H9 (cell line): ENCODE measurements at regions not wholly inside any gene's neighbourhood (a gene's known extent, or its start where the extent isn't known, plus 50 kb on each side); places are given as distances from the start of the nearest gene placed in this dataset.

Source experiments
- DNase-seq: peaks from one replicate; pipeline ENCODE4 v3.0.0-alpha.2; 2017
- H2AFZ ChIP-seq: one replicate; pipeline ENCODE4 v1.6.1; 2013; ENCODE audit warnings: mild to moderate bottlenecking, low read length, control low read depth, moderate library complexity
- H2AK5ac ChIP-seq: 2 replicates; pipeline ENCODE4 v1.6.1; 2013; ENCODE audit warnings: low read length, control low read depth, mixed read lengths; ENCODE audit not compliant: insufficient read length
- H2BK120ac ChIP-seq: one replicate; pipeline ENCODE4 v1.6.1; 2013; ENCODE audit warnings: low read depth, mild to moderate bottlenecking, low read length, control low read depth, inconsistent platforms; ENCODE audit not compliant: poor library complexity, severe bottlenecking
- H2BK12ac ChIP-seq: 2 replicates; pipeline ENCODE4 v1.6.1; 2013; ENCODE audit warnings: low read length, control low read depth, mixed read lengths, low read depth; ENCODE audit not compliant: insufficient read length
- H2BK15ac ChIP-seq: 2 replicates; pipeline ENCODE4 v1.6.1; 2013; ENCODE audit warnings: low read depth, low read length, control low read depth
- H2BK20ac ChIP-seq: one replicate; pipeline ENCODE4 v1.6.1; 2013; ENCODE audit warnings: low read depth, mild to moderate bottlenecking, low read length, control low read depth, inconsistent platforms; ENCODE audit not compliant: poor library complexity, severe bottlenecking
- H2BK5ac ChIP-seq: 2 replicates; pipeline ENCODE4 v1.6.1; 2013; ENCODE audit warnings: low read length, control low read depth, mixed read lengths; ENCODE audit not compliant: insufficient read length
- H3K14ac ChIP-seq: 2 replicates; pipeline ENCODE4 v1.6.1; 2013; ENCODE audit warnings: low read length, control low read depth; ENCODE audit not compliant: insufficient read depth
- H3K18ac ChIP-seq: 2 replicates; pipeline ENCODE4 v1.6.1; 2013; ENCODE audit warnings: low read depth, mild to moderate bottlenecking, mixed read lengths, low read length, control low read depth; ENCODE audit not compliant: insufficient read length
- H3K23ac ChIP-seq: 2 replicates; pipeline ENCODE4 v1.6.1; 2013; ENCODE audit warnings: low read length, control low read depth, mixed read lengths, low read depth; ENCODE audit not compliant: insufficient read length
- H3K23me2 ChIP-seq: 2 replicates; pipeline ENCODE4 v1.6.1; 2013; ENCODE audit warnings: low read depth, mild to moderate bottlenecking, mixed read lengths, low read length, control low read depth; ENCODE audit not compliant: insufficient read length, poor library complexity, severe bottlenecking
- H3K27ac ChIP-seq: 2 replicates; pipeline ENCODE4 v1.5.1; 2013; ENCODE audit warnings: low read length, control low read depth, mixed read lengths, low read depth; ENCODE audit not compliant: insufficient read length
- H3K27me3 ChIP-seq: 2 replicates; pipeline ENCODE4 v1.6.1; 2013; ENCODE audit warnings: low read length, control low read depth, inconsistent platforms; ENCODE audit not compliant: insufficient read depth
- H3K4ac ChIP-seq: 2 replicates; pipeline ENCODE4 v1.6.1; 2013; ENCODE audit warnings: low read depth, mild to moderate bottlenecking, control low read depth, inconsistent platforms, low read length, moderate library complexity
- H3K4me1 ChIP-seq: 2 replicates; pipeline ENCODE4 v1.6.1; 2013; ENCODE audit warnings: low read length, control low read depth, inconsistent platforms; ENCODE audit not compliant: insufficient read depth
- H3K4me2 ChIP-seq: 2 replicates; pipeline ENCODE4 v1.6.1; 2013; ENCODE audit warnings: low read length, control low read depth, mixed read lengths; ENCODE audit not compliant: insufficient read length, insufficient read depth
- H3K56ac ChIP-seq: 2 replicates; pipeline ENCODE4 v1.6.1; 2013; ENCODE audit warnings: low read depth, mild to moderate bottlenecking, mixed read lengths, low read length, control low read depth; ENCODE audit not compliant: insufficient read length
- H3K79me1 ChIP-seq: 2 replicates; pipeline ENCODE4 v1.6.1; 2013; ENCODE audit warnings: low read depth, mild to moderate bottlenecking, moderate library complexity, low read length, control low read depth, inconsistent platforms; ENCODE audit not compliant: insufficient read depth, poor library complexity, severe bottlenecking
- H3K79me2 ChIP-seq: 2 replicates; pipeline ENCODE4 v1.6.1; 2013; ENCODE audit warnings: low read length, control low read depth, inconsistent platforms; ENCODE audit not compliant: insufficient read depth
- H3K9ac ChIP-seq: 2 replicates; pipeline ENCODE4 v1.6.1; 2013; ENCODE audit warnings: low read length, control low read depth, mixed read lengths; ENCODE audit not compliant: insufficient read length; ENCODE audit errors: extremely low read depth
- H3K9me3 ChIP-seq: one replicate; pipeline ENCODE4 v1.6.1; 2013; ENCODE audit warnings: low read depth, low read length, inconsistent platforms; ENCODE audit not compliant: control insufficient read depth
- H3T11ph ChIP-seq: one replicate; pipeline ENCODE4 v1.6.1; 2013; ENCODE audit warnings: mild to moderate bottlenecking, low read length, control low read depth, inconsistent platforms
- H4K20me1 ChIP-seq: one replicate; pipeline ENCODE4 v1.6.1; 2013; ENCODE audit not compliant: control insufficient read depth, insufficient read length, insufficient read depth
- H4K5ac ChIP-seq: 2 replicates; pipeline ENCODE4 v1.6.1; 2013; ENCODE audit warnings: low read depth, mild to moderate bottlenecking, mixed read lengths, low read length, control low read depth; ENCODE audit not compliant: insufficient read length
- H4K8ac ChIP-seq: replicated peaks from 2 replicates; pipeline ENCODE4 v1.6.1; 2013; ENCODE audit warnings: low read length, control low read depth, mixed read lengths, low read depth; ENCODE audit not compliant: insufficient read length
- H4K91ac ChIP-seq: 2 replicates; pipeline ENCODE4 v1.6.1; 2013; ENCODE audit warnings: low read depth, mild to moderate bottlenecking, moderate library complexity, mixed read lengths, low read length, control low read depth; ENCODE audit not compliant: insufficient read length
- H3K27ac Mint-ChIP-seq, 3 experiments: 2 replicates in 2 of 3; 3 replicates in 1 of 3; pipeline ENCODE4 v1.8.0; 2020 to 2021; ENCODE audit warnings: mixed read lengths in 3 of 3, mild to moderate bottlenecking in 1 of 3, moderate library complexity in 1 of 3
- H3K27me3 Mint-ChIP-seq: 2 replicates; pipeline ENCODE4 v1.8.0; 2021; ENCODE audit warnings: low read depth, mild to moderate bottlenecking, moderate library complexity, mixed read lengths
- H3K36me3 Mint-ChIP-seq, 3 experiments: 2 replicates in 2 of 3; 3 replicates in 1 of 3; pipeline ENCODE4 v1.8.0; 2020 to 2021; ENCODE audit warnings: low read depth in 3 of 3, mixed read lengths in 3 of 3; ENCODE audit not compliant: insufficient read depth in 1 of 3
- H3K4me1 Mint-ChIP-seq, 2 experiments: 2 replicates each; pipeline ENCODE4 v1.8.0; 2020; ENCODE audit warnings: mixed read lengths in 2 of 2
- H3K4me3 Mint-ChIP-seq, 2 experiments: 2 replicates in 1 of 2; 3 replicates in 1 of 2; pipeline ENCODE4 v1.8.0; 2020 to 2021; ENCODE audit warnings: mild to moderate bottlenecking in 2 of 2, mixed read lengths in 2 of 2, moderate library complexity in 1 of 2
- H3K9me3 Mint-ChIP-seq, 2 experiments: 2 replicates in 1 of 2; 3 replicates in 1 of 2; pipeline ENCODE4 v1.8.0; 2020; ENCODE audit warnings: mild to moderate bottlenecking in 2 of 2, mixed read lengths in 2 of 2, moderate library complexity in 1 of 2
- CTCF ChIP-seq: fragments of 200-600 bp; sonication (generic); conservative IDR thresholded peaks from 3 replicates; pipeline ENCODE4 v1.8.0; 2021; ENCODE audit warnings: antibody characterized with exemption, mild to moderate bottlenecking
- WGBS: extraction: QIAGEN DNeasy Blood & Tissue Kit; methylation state at CpG from one replicate; pipeline ENCODE4 v1.1.7; 2013; ENCODE audit warnings: missing lambda C conversion rate, low lambda C conversion rate, mixed read lengths; ENCODE audit not compliant: insufficient read length; ENCODE audit errors: extremely low coverage; 5-methylcytosine and 5-hydroxymethylcytosine counted together

DNA sequence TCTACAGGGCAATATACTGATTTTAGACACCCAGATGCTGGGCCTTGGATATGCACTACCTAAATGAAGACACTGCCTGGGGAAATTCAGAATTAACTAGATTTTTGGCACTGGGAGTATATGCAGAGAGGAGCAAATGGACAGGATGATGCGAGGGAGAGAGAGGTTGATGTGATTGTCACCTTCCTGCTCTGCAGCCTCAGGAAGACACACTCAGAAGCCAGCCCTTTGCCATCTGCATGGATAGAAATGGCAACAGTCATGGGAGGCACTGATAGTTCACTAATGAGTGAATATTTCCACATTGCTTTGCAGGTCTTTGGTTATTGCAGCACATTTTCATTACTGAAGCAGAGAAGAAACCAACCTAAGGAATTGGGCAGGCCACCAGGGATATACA is 397.2 kb upstream of the NFE2L3 start:
- H2BK12ac ChIP-seq: no peak overlapping the region
- H3K27me3 ChIP-seq: no peaks in the 10 kb centered on the region
- H3T11ph ChIP-seq: no peak overlapping the region
- no peak overlapping the region for H3K23ac ChIP-seq
- no peaks in the 10 kb centered on the region for H3K36me3 Mint-ChIP-seq
- H3K9me3 ChIP-seq: no peaks in the 10 kb centered on the region
- H4K5ac ChIP-seq: no peak overlapping the region
- H3K4me3 Mint-ChIP-seq: no peak overlapping the region
- H3K4me1 Mint-ChIP-seq: peaks cover 42 to 48% of the 10 kb centered on the region in 2 experiments
- H4K8ac ChIP-seq: no peak overlapping the region
- H3K4me1 ChIP-seq: peaks cover 4% of the 10 kb centered on the region; the same call in 1 of the 2 replicates
- H3K14ac ChIP-seq: no peak overlapping the region
- no peak overlapping the region for H2AK5ac ChIP-seq
- no peak overlapping the region for H2BK5ac ChIP-seq
- no CpG with 5 or more reads among the region's 1 CpG for WGBS
- H3K27ac ChIP-seq: no peak overlapping the region
- DNase-seq: no peak
- no peak overlapping the region for H4K91ac ChIP-seq
- no peak overlapping the region for H2BK15ac ChIP-seq
- no peak overlapping the region for H3K27ac Mint-ChIP-seq
- no peaks in the 10 kb centered on the region for H4K20me1 ChIP-seq
- no peak overlapping the region for H2BK120ac ChIP-seq
- no peak overlapping the region for H2BK20ac ChIP-seq
- H3K18ac ChIP-seq: no peak overlapping the region
- no peak for TF ChIP-seq CTCF
- H3K79me1 ChIP-seq: no peaks in the 10 kb centered on the region
- no peak overlapping the region for H3K4me2 ChIP-seq
- no peaks in the 10 kb centered on the region for H3K27me3 Mint-ChIP-seq
- no peaks in the 10 kb centered on the region; a peak in 1 of 5 replicates for H3K9me3 Mint-ChIP-seq
- no peak overlapping the region for H2AFZ ChIP-seq
- H3K23me2 ChIP-seq: no peaks in the 10 kb centered on the region
- no peak overlapping the region for H3K9ac ChIP-seq
- no peaks in the 10 kb centered on the region for H3K79me2 ChIP-seq
- no peak overlapping the region for H3K56ac ChIP-seq
- no peak overlapping the region for H3K4ac ChIP-seq
